Peyer's patch (tissue), 4 donors: ENCODE measurements at regions not wholly inside any gene's neighbourhood (a gene's known extent, or its start where the extent isn't known, plus 50 kb on each side); places are given as distances from the start of the nearest gene placed in this dataset.

Experiments used
- DNase-seq, 3 donors: peaks; one replicate each; pipeline ENCODE4 v3.0.0-alpha.2; 2017 to 2019
- H3K27ac ChIP-seq, 4 donors: fragments of 200-600 bp; sonication (generic); one replicate each; pipeline ENCODE4 v1.5.1; 2016 to 2019
- H3K27me3 ChIP-seq, 2 donors: fragments of 200-600 bp; sonication (generic); one replicate each; pipeline ENCODE4 v1.5.1; 2019
- H3K36me3 ChIP-seq, 3 donors: fragments of 200-600 bp; sonication (generic); one replicate each; pipeline ENCODE4 v1.5.1; 2016 to 2019
- H3K4me1 ChIP-seq, 4 donors: fragments of 200-600 bp; sonication (generic); one replicate each; pipeline ENCODE4 v1.5.1; 2016 to 2019
- H3K4me3 ChIP-seq, 4 donors: fragments of 200-600 bp; sonication (generic); 1 replicate in 3 of 4; 2 replicates in 1 of 4; pipeline ENCODE4 v1.5.1; 2016 to 2019; ENCODE audit warnings: mild to moderate bottlenecking in 1 of 4
- H3K9me3 ChIP-seq, 4 donors: fragments of 200-600 bp; sonication (generic); one replicate each; pipeline ENCODE4 v1.5.1; 2016 to 2019; ENCODE audit warnings: mild to moderate bottlenecking in 1 of 4
- CTCF ChIP-seq, 6 experiments: fragments of 450-650 bp in 4 of 6; fragments of 200-600 bp in 2 of 6; sonication (generic) in 1 of 6; IDR thresholded peaks; one replicate each; pipeline ENCODE4 v1.5.1; 2017 to 2019; ENCODE audit warnings: antibody characterized with exemption in 6 of 6, mild to moderate bottlenecking in 3 of 6, moderate library complexity in 1 of 6
- POLR2A ChIP-seq, 2 donors: fragments of 450-650 bp; IDR thresholded peaks; one replicate each; pipeline ENCODE4 v1.5.1; 2017; ENCODE audit warnings: antibody characterized with exemption in 2 of 2, mild to moderate bottlenecking in 2 of 2, moderate library complexity in 2 of 2

DNA sequence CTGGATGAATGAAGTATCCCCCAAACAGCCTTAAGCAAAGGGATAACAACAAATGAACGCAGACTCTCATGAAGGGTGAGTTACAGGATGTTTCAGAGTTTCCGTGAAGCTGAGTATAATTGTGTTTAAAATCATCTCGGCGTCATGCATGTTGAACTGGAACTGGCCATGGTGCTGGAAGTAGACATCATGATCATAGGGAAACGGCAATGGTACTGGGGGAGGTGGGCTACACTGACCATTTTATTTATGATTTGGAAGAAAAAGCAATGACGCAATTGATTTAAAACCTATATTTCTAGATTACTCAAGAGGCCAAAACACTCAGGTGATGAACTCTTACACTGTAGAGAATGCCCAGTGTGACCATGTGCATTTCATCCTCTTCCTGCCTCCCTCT is 387.9 kb upstream of the MYT1L start:
- Histone ChIP-seq H3K4me3 (no peak overlapping the region), H3K27ac (no peak overlapping the region), H3K9me3 (peaks cover 0 to 2% (median 0%) of the 10 kb centered on the region in 4 donors), H3K4me1 (no peaks in the 10 kb centered on the region), H3K36me3 (no peaks in the 10 kb centered on the region), H3K27me3 (no peaks in the 10 kb centered on the region)
- DNase-seq: no peak
- no peak for TF ChIP-seq CTCF (IDR thresholded peaks at IDR 0.05)
- TF ChIP-seq POLR2A (IDR thresholded peaks at IDR 0.05): no peak

GRCh38 chr2:2717406-2717805 is 386.3 kb upstream of the MYT1L start:
- Histone ChIP-seq H3K36me3 (no peaks in the 10 kb centered on the region), H3K27me3 (no peaks in the 10 kb centered on the region), H3K4me3 (no peak overlapping the region), H3K9me3 (peaks cover 0 to 2% (median 0%) of the 10 kb centered on the region in 4 donors), H3K4me1 (no peaks in the 10 kb centered on the region), H3K27ac (no peak overlapping the region)
- DNase-seq: no peak
- no peak for TF ChIP-seq POLR2A (IDR thresholded peaks at IDR 0.05)
- TF ChIP-seq CTCF (IDR thresholded peaks at IDR 0.05): no peak

DNA sequence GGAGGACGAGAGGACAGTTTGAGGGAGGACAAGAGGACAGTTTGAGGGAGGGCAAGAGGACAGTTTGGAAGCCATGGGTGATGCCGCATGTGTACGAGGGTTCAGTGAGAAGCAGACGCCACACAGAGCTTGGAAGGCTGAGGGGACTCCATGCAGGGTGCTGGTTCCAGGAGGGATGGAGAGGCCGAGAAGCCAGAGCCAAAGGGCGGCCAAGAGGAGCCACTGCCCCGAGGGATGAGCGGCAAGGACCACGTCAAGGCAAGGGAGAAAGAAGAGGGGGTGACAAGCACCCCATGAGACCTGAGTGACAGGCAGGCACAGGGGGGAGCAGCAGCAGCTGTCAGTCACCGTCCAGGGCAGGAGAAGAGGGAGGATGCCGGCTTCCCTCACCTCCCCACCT is 385.7 kb upstream of the MYT1L start:
- Histone ChIP-seq H3K4me1 (no peaks in the 10 kb centered on the region), H3K4me3 (no peak overlapping the region), H3K36me3 (no peaks in the 10 kb centered on the region), H3K27ac (no peak overlapping the region), H3K27me3 (no peaks in the 10 kb centered on the region), H3K9me3 (peaks cover 0 to 2% (median 0%) of the 10 kb centered on the region in 4 donors)
- TF ChIP-seq CTCF (IDR thresholded peaks at IDR 0.05): no peak
- TF ChIP-seq POLR2A (IDR thresholded peaks at IDR 0.05): no peak
- DNase-seq: no peak

GRCh38 chr2:2715036-2715818 is 384.2 kb upstream of the MYT1L start:
- no peak for TF ChIP-seq POLR2A (IDR thresholded peaks at IDR 0.05)
- TF ChIP-seq CTCF (IDR thresholded peaks at IDR 0.05): no peak
- Histone ChIP-seq H3K4me3 (no peak overlapping the region), H3K27me3 (no peaks in the 10 kb centered on the region), H3K9me3 (peaks cover 0 to 2% (median 0%) of the 10 kb centered on the region in 4 donors), H3K4me1 (no peaks in the 10 kb centered on the region), H3K27ac (no peak overlapping the region), H3K36me3 (no peaks in the 10 kb centered on the region)
- DNase-seq: no peak

GRCh38 chr2:2714408-2714807 is 383.3 kb upstream of the MYT1L start:
- no peak for TF ChIP-seq POLR2A (IDR thresholded peaks at IDR 0.05)
- H3K27ac ChIP-seq: no peak overlapping the region
- H3K4me3 ChIP-seq: no peak overlapping the region
- peaks cover 0 to 2% (median 0%) of the 10 kb centered on the region in 4 donors for H3K9me3 ChIP-seq
- DNase-seq: no peak
- no peaks in the 10 kb centered on the region for H3K36me3 ChIP-seq
- no peaks in the 10 kb centered on the region for H3K4me1 ChIP-seq
- no peaks in the 10 kb centered on the region for H3K27me3 ChIP-seq

DNA sequence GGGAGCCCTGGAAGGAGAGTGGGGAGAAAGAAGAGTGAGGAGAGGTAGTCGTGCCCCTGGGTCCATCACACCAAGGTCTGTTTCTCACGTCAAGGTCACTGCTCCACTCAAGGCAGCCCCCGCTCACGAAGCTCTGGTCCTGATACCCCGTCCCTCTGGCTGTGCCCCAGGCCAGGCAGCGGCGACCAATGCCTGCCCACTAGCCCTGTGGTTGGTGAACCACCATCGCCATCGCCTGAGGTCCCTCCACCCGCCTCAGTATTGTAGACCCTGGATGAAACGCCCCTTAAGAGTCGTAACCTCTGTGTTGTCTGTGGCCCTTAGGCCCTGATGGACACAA is 378.3 kb upstream of the MYT1L start:
- no peaks in the 10 kb centered on the region for H3K27me3 ChIP-seq
- no peak for DNase-seq
- no peaks in the 10 kb centered on the region for H3K36me3 ChIP-seq
- peaks cover 0 to 4% (median 0%) of the 10 kb centered on the region in 4 donors for H3K9me3 ChIP-seq
- TF ChIP-seq POLR2A (IDR thresholded peaks at IDR 0.05) (no peak), CTCF (IDR thresholded peaks at IDR 0.05) (no peak)
- H3K27ac ChIP-seq: no peak overlapping the region
- H3K4me3 ChIP-seq: no peak overlapping the region
- no peaks in the 10 kb centered on the region for H3K4me1 ChIP-seq
